ENCODE measurements at regions not wholly inside any gene's neighbourhood (a gene's known extent, or its start where the extent isn't known, plus 50 kb on each side); places are given as distances from the start of the nearest gene placed in this dataset.
A peak's percentile ranks its signal among the peaks of the same experiment; 100 is the strongest.
"Not testable (repeated sequence)": the region's sequence is repeated elsewhere in the genome, so short reads cannot be mapped to it uniquely, and the experiment has no call there.

DNA sequence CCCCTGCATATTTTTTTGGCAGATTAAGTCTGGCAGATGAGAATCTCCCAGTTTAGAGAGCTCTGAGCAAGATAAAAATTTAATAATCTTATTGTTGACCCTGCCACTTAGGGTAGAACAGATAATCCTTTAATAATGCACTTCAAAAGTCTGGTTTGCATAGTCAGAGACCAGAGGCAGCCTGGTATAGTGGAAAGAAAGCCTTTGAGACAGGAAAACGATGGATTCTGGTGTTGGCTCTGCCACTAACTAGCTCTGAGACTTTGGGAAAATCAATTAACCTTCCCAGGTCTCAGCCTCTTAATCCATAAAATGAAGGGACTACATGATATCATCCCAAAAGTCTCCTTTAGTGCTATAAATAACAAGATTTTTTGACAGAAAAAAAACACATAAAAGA is 824.5 kb downstream of the STIM2 start:
- TF ChIP-seq, protein P1, sequence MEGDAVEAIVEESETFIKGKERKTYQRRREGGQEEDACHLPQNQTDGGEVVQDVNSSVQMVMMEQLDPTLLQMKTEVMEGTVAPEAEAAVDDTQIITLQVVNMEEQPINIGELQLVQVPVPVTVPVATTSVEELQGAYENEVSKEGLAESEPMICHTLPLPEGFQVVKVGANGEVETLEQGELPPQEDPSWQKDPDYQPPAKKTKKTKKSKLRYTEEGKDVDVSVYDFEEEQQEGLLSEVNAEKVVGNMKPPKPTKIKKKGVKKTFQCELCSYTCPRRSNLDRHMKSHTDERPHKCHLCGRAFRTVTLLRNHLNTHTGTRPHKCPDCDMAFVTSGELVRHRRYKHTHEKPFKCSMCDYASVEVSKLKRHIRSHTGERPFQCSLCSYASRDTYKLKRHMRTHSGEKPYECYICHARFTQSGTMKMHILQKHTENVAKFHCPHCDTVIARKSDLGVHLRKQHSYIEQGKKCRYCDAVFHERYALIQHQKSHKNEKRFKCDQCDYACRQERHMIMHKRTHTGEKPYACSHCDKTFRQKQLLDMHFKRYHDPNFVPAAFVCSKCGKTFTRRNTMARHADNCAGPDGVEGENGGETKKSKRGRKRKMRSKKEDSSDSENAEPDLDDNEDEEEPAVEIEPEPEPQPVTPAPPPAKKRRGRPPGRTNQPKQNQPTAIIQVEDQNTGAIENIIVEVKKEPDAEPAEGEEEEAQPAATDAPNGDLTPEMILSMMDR (conservative IDR thresholded peaks at IDR 0.05), result no peak
- Mint-ChIP-seq H3K4me1 (peaks cover 10% of the 10 kb centered on the region), H3K9me3 (no peaks in the 10 kb centered on the region), H3K27me3 (ENCODE audit: low read depth) (peaks cover 5% of the 10 kb centered on the region), H3K4me3 (no peak overlapping the region), H3K27ac (ENCODE audit: unreplicated experiment) (no peak overlapping the region), H3K36me3 (ENCODE audit: low read depth) (no peaks in the 10 kb centered on the region)
- no peak for DNase-seq (ENCODE audit: low read depth, low spot score)

DNA sequence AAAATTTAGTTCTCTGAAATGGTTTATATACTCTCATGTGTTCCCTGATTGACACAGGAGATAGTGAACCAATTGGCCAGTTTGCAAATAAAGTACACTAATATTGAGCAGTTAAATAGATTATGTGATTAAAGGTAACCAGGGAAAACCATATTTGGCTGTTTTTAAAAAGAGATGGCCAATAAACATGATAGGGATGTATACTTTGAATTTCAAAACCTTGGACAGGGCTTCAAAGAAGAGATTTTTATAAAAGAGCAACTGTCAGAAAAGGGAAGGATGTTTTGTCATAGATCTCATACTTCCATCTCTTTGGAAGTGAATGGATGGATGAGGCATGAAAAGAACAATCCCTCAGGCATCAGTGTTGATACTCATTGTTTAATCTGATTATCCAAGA is 825.3 kb downstream of the STIM2 start:
- no peaks in the 10 kb centered on the region for H3K9me3 Mint-ChIP-seq
- H3K27ac Mint-ChIP-seq (ENCODE audit: unreplicated experiment), result no peak overlapping the region
- DNase-seq (ENCODE audit: low read depth, low spot score), result no peak
- H3K36me3 Mint-ChIP-seq (ENCODE audit: low read depth), result no peaks in the 10 kb centered on the region
- no peak overlapping the region for H3K4me3 Mint-ChIP-seq
- H3K27me3 Mint-ChIP-seq (ENCODE audit: low read depth), result peaks cover 5% of the 10 kb centered on the region
- TF ChIP-seq, protein P1 (conservative IDR thresholded peaks at IDR 0.05), result no peak
- H3K4me1 Mint-ChIP-seq, result peaks cover 10% of the 10 kb centered on the region

DNA sequence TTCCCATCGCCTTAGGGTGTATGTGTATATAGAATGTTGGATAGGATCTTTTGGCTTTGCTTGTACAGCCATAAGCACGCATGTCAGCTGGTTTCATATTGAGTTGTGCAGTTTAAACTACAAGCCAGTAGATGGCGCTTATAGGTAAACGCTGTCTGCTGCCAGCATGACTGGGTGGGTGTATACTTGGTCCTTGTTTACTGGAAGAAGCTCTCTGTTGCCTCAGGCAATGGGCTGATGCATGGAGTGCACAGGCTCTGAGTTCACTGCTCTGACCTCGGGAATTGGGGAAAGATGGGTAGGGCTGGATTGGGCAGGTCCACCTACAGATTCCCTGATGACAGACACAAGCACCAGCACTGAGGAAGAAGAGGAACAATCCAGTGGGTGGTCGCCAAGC is 831.5 kb downstream of the STIM2 start:
- Mint-ChIP-seq H3K27me3 (ENCODE audit: low read depth) (no peaks in the 10 kb centered on the region), H3K4me3 (no peak overlapping the region), H3K4me1 (peaks cover 13% of the 10 kb centered on the region), H3K9me3 (peaks cover 3% of the 10 kb centered on the region), H3K27ac (ENCODE audit: unreplicated experiment) (no peak overlapping the region), H3K36me3 (ENCODE audit: low read depth) (no peaks in the 10 kb centered on the region)
- DNase-seq (ENCODE audit: low read depth, low spot score), result no peak
- TF ChIP-seq, protein P1 (conservative IDR thresholded peaks at IDR 0.05), result peak; percentile 57

DNA sequence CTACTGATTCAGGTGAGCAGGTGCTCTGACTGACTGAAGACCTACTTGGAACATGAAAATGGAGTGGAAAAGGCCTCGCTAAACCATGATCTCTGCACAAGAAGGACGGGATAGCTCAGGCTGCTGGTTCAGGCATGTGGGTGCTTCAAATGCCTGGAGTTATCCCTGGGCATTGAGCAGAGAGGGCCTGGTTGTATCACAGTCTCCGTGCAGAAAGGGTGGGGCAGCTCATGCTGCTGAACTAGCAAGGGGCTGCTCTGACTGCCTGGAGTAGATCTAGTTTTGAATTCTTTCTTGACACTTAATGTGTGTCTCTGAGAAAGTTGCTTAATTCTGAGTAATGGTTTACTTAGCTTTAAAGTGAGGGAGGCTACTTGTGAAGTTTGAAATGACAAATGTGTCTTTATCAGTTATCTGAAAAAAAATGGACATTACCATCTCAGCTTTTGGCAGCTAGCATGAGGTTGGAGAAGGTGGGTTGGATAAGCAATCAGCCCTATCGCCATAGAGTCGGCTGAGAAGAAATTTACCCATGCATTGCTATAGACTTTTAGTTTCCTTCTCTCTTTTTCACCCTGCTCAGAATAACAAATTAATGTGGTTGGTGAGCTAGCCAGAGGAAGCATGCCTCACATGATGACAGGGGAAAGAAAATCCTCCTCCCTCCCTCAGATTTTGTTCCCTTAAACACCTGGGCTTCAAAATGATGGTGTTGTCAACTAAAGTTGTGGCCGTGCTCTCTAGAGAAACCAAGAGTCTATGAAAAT is 832.4 kb downstream of the STIM2 start:
- Mint-ChIP-seq H3K4me3 (no peak overlapping the region), H3K36me3 (ENCODE audit: low read depth) (no peaks in the 10 kb centered on the region), H3K27ac (ENCODE audit: unreplicated experiment) (no peak overlapping the region), H3K4me1 (peaks cover 15% of the 10 kb centered on the region), H3K27me3 (ENCODE audit: low read depth) (no peaks in the 10 kb centered on the region), H3K9me3 (peaks cover 3% of the 10 kb centered on the region)
- TF ChIP-seq, protein P1 (conservative IDR thresholded peaks at IDR 0.05), result no peak
- no peak for DNase-seq (ENCODE audit: low read depth, low spot score)

DNA sequence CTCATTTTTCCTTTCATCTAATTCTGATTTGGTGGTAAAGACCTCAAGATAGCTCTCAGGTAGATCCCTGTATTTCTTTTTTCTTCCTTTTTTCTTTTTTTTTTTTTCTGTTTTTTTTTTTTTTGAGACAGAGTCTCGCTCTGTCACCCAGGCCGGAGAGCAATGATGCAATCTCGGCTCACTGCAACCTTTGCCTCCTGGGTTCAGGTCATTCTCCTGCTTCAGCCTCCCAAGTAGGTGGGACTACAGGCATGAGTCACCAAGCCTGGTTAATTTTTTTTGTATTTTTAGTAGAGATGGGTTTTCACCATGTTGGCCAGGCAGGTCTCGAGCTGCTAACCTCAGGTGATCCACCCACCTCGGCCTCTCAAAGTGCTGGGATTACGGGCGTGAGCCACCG is 835.6 kb downstream of the STIM2 start:
- not testable (repeated sequence) for H3K4me3 Mint-ChIP-seq

DNA sequence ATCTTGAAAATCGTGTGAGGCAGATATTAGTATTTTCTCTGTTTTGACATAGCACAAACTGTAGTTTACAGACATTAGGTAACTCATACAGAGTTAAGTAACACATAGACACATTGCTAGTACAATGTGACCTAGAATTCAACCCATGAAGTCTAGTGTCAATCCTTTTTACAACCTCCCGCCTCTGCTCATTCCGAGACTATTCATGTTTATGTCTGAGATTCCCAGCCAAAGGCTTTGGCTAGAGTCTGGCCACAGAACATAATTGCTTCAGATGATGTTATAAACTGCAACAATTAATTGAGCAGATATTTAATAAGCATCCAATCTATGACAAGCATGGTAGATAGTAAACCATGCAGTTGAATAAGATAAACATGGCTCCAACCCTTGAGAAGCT is 841.0 kb downstream of the STIM2 start:
- TF ChIP-seq, protein P1 (conservative IDR thresholded peaks at IDR 0.05), result no peak
- peaks cover 20% of the 10 kb centered on the region for H3K4me1 Mint-ChIP-seq
- H3K27me3 Mint-ChIP-seq (ENCODE audit: low read depth), result no peaks in the 10 kb centered on the region
- no peak overlapping the region for H3K4me3 Mint-ChIP-seq
- H3K36me3 Mint-ChIP-seq (ENCODE audit: low read depth), result no peaks in the 10 kb centered on the region
- H3K27ac Mint-ChIP-seq (ENCODE audit: unreplicated experiment), result no peak overlapping the region
- H3K9me3 Mint-ChIP-seq, result peaks cover 2% of the 10 kb centered on the region
- no peak for DNase-seq (ENCODE audit: low read depth, low spot score)

More for the DNA sequence above, 835.6 kb downstream of the STIM2 start:
- peaks cover 15% of the 10 kb centered on the region for H3K4me1 Mint-ChIP-seq
- not testable (repeated sequence) for H3K9me3 Mint-ChIP-seq; H3K36me3 Mint-ChIP-seq (ENCODE audit: low read depth); H3K27me3 Mint-ChIP-seq (ENCODE audit: low read depth); DNase-seq (ENCODE audit: low read depth, low spot score); H3K27ac Mint-ChIP-seq (ENCODE audit: unreplicated experiment)

Measured in neural crest cell (in vitro differentiated cells).